GM18507 (cell line): ENCODE measurements at regions not wholly inside any gene's neighbourhood (a gene's known extent, or its start where the extent isn't known, plus 50 kb on each side); places are given as distances from the start of the nearest gene placed in this dataset.
"Not testable (repeated sequence)": the region's sequence is repeated elsewhere in the genome, so short reads cannot be mapped to it uniquely, and the experiment has no call there.

Experiments
- DNase-seq: peaks from one replicate; pipeline ENCODE4 v3.0.0; 2011; ENCODE audit warnings: low read depth; ENCODE audit not compliant: insufficient read length; ENCODE audit errors: extremely low spot score
- FAIRE-seq: peaks from 2 replicates; lab custom pipeline; 2011; peaks lifted over from hg19 to GRCh38; lab: Jason Lieb, UNC

- FAIRE-seq, result no peak
Observed at GRCh38 chrX:27404366-27404765, 58.8 kb downstream of the PPP4R3C start.

GRCh38 chrX:27399146-27399456 is 64.0 kb downstream of the PPP4R3C start:
- DNase-seq (no peak), FAIRE-seq (no peak)

More at GRCh38 chrX:27404366-27404765, 58.8 kb downstream of the PPP4R3C start:
- no peak for DNase-seq

GRCh38 chrX:27391623-27392022 is 71.5 kb downstream of the PPP4R3C start:
- DNase-seq (no peak), FAIRE-seq (no peak)

- FAIRE-seq (no peak), DNase-seq (no peak)
Observed at GRCh38 chrX:27381419-27381818, 81.7 kb downstream of the PPP4R3C start.

GRCh38 chrX:27380163-27380845 is 82.8 kb downstream of the PPP4R3C start:
- DNase-seq, result no peak
- no peak for FAIRE-seq

GRCh38 chrX:27354021-27354420 is 109.1 kb downstream of the PPP4R3C start:
- FAIRE-seq (no peak), DNase-seq (no peak)

GRCh38 chrX:27350476-27350875 is 112.7 kb downstream of the PPP4R3C start:
- no peak for FAIRE-seq
- DNase-seq, result no peak

- FAIRE-seq (peak; percentile 21), DNase-seq (no peak)
Observed at GRCh38 chrX:27336466-27337091, 126.6 kb downstream of the PPP4R3C start.

GRCh38 chrX:27321632-27322031 is 141.5 kb downstream of the PPP4R3C start:
- no peak for DNase-seq
- FAIRE-seq, result no peak

- FAIRE-seq, result no peak
- no peak for DNase-seq
Observed at GRCh38 chrX:27309406-27309805, 153.7 kb downstream of the PPP4R3C start.

GRCh38 chrX:27307546-27307945 is 155.6 kb downstream of the PPP4R3C start:
- FAIRE-seq, result no peak
- DNase-seq, result no peak

- not testable (repeated sequence) for DNase-seq, FAIRE-seq
Observed at GRCh38 chrX:27292552-27292951, 170.6 kb downstream of the PPP4R3C start.

- FAIRE-seq, result no peak
- DNase-seq, result no peak
Observed at GRCh38 chrX:27276751-27277150, 186.4 kb downstream of the PPP4R3C start.

GRCh38 chrX:27254656-27255055 is 208.5 kb downstream of the PPP4R3C start:
- no peak for FAIRE-seq
- no peak for DNase-seq

GRCh38 chrX:27251369-27251768 is 211.8 kb downstream of the PPP4R3C start:
- FAIRE-seq (no peak), DNase-seq (no peak)

- no peak for FAIRE-seq
- no peak for DNase-seq
Observed at GRCh38 chrX:27242581-27242980, 220.6 kb downstream of the PPP4R3C start.

- FAIRE-seq (no peak), DNase-seq (no peak)
Observed at GRCh38 chrX:27241981-27242380, 221.2 kb downstream of the PPP4R3C start.

- not testable (repeated sequence) for DNase-seq, FAIRE-seq
Observed at GRCh38 chrX:27240042-27240441, 223.1 kb downstream of the PPP4R3C start.

GRCh38 chrX:27236681-27237080 is 226.5 kb downstream of the PPP4R3C start:
- DNase-seq (no peak), FAIRE-seq (no peak)

GRCh38 chrX:27229721-27230120 is 233.4 kb downstream of the PPP4R3C start:
- no peak for FAIRE-seq
- no peak for DNase-seq

- FAIRE-seq (no peak), DNase-seq (no peak)
Observed at GRCh38 chrX:27222661-27223060, 240.5 kb downstream of the PPP4R3C start.
